Ishikawa (cell line): ENCODE measurements at regions not wholly inside any gene's neighbourhood (a gene's known extent, or its start where the extent isn't known, plus 50 kb on each side); places are given as distances from the start of the nearest gene placed in this dataset.

Source experiments
- CEBPB ChIP-seq: IDR thresholded peaks from 2 replicates; pipeline ENCODE4 v1.6.1; 2012
- CREB1 ChIP-seq: IDR thresholded peaks from 2 replicates; pipeline ENCODE4 v1.6.1; 2012; ENCODE audit warnings: low read depth
- EP300 ChIP-seq: IDR thresholded peaks from 2 replicates; pipeline ENCODE4 v1.6.1; 2012; ENCODE audit warnings: borderline replicate concordance
- NFIC ChIP-seq: IDR thresholded peaks from 2 replicates; pipeline ENCODE4 v1.6.1; 2012
- TAF1 ChIP-seq: IDR thresholded peaks from 2 replicates; pipeline ENCODE4 v1.6.1; 2012; ENCODE audit warnings: low read depth, mild to moderate bottlenecking
- TEAD4 ChIP-seq: IDR thresholded peaks from 2 replicates; pipeline ENCODE4 v1.6.1; 2012
- ZBTB7A ChIP-seq: IDR thresholded peaks from 2 replicates; pipeline ENCODE4 v1.6.1; 2012; ENCODE audit warnings: low read depth

DNA sequence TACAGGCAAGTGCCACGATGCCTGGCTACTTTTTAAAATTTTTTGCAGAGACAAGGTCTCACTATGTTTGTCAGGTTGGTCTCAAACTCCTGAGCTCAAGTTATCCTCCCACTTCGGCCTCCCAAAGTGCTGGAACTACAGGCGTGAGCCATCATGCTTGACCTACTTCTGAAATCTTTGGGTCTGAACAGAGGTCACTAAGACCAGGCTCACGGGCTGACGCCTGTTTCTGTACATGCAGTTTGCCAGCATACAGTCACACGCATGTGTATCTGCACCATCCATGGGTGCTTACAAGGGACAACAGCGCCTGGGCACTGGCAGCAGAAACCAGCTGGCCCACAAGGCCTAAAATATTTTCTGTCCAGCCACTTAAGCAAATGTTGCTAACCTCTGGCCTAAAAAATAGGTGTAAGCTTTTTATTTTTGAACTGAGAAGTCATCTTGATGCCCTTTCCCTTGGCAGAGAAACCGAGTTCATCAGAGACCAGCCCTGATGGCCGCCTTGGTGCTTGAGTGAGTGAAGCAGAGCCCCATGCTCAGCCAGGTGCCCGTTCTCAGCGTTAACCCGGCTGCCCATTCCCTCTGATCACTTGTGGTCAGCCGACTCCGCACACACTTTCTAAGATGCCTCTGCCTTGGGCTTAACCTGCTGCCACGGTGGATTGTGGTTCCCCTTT lies 425.2 kb downstream of the OCA2 start:
- TF ChIP-seq TAF1 (no peak), CREB1 (no peak), NFIC (no peak), CEBPB (no peak), EP300 (no peak), TEAD4 (no peak), ZBTB7A (no peak)
